ENCODE measurements at regions not wholly inside any gene's neighbourhood (a gene's known extent, or its start where the extent isn't known, plus 50 kb on each side); places are given as distances from the start of the nearest gene placed in this dataset.
A peak's percentile ranks its signal among the peaks of the same experiment; 100 is the strongest.

GRCh38 chr2:138238908-138239307 lies 262.7 kb upstream of the SPOPL start:
- DNase-seq (ENCODE audit: low spot score) = no peak
- peak overlapping the region in 1 of 2 donors; percentile 46 for H3K27ac ChIP-seq
- H3K36me3 ChIP-seq = no peaks in the 10 kb centered on the region
- H3K9me3 ChIP-seq = no peaks in the 10 kb centered on the region
- H3K4me1 ChIP-seq = peaks cover 0 to 7% of the 10 kb centered on the region in 2 donors
- no peaks in the 10 kb centered on the region for H3K27me3 ChIP-seq
- no peak overlapping the region for H3K4me3 ChIP-seq
- TF ChIP-seq CTCF (IDR thresholded peaks at IDR 0.05) = no peak

GRCh38 chr2:138239902-138240491 lies 261.6 kb upstream of the SPOPL start:
- no peaks in the 10 kb centered on the region for H3K36me3 ChIP-seq
- TF ChIP-seq CTCF (IDR thresholded peaks at IDR 0.05) = no peak
- H3K4me1 ChIP-seq = peaks cover 0 to 7% of the 10 kb centered on the region in 2 donors
- DNase-seq (ENCODE audit: low spot score) = no peak
- H3K27me3 ChIP-seq = no peaks in the 10 kb centered on the region
- H3K4me3 ChIP-seq = no peak overlapping the region
- peak overlapping the region; percentile 29 to 46 for H3K27ac ChIP-seq
- no peaks in the 10 kb centered on the region for H3K9me3 ChIP-seq

DNA sequence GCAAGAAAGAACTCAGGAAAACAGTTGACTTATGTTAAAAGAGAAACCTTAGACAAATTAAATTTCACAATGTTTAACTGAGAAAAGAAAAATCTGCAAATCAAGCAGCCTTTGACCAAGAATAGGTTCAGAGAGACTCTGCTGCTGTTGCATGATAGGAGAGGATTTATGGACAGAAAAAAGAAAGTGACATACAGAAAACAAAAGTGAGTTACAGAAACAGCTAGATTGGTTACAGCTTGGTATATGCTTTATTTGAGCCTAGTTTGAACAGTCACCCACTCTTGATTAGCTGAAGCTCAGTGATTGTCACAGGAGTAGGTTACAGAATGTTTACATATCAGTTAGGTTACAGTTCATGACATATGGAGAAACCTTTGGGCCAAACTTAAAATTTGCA lies 258.2 kb upstream of the SPOPL start:
- no peaks in the 10 kb centered on the region for H3K36me3 ChIP-seq
- H3K4me3 ChIP-seq = no peak overlapping the region
- no peaks in the 10 kb centered on the region for H3K9me3 ChIP-seq
- no peaks in the 10 kb centered on the region for H3K4me1 ChIP-seq
- no peak for TF ChIP-seq CTCF (IDR thresholded peaks at IDR 0.05)
- H3K27ac ChIP-seq = no peak overlapping the region
- no peak for DNase-seq (ENCODE audit: low spot score)
- H3K27me3 ChIP-seq = no peaks in the 10 kb centered on the region

DNA sequence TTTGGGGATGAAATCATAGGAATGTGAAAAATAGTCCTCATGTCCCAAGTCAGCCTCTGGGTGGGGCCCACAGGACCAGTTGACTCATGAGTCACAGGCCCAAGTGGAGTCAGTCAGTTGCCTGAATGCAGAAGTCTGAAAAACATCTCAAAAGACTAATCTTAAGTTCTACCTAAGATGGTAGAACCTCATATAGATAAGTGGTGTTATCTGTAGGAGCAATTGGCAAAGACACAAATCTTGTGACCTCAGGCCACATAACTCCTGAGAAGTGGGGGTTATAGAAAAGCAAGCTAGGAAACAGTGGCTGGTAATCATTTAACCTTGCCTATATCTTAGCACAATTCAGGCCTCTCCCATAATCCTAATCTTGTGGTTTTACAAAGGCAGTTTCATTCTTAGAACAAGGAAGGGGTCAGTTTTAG lies 257.1 kb upstream of the SPOPL start:
- Histone ChIP-seq H3K9me3 (no peaks in the 10 kb centered on the region), H3K36me3 (no peaks in the 10 kb centered on the region), H3K4me1 (no peaks in the 10 kb centered on the region), H3K27ac (peak overlapping the region in 1 of 2 donors; percentile 41), H3K4me3 (no peak overlapping the region), H3K27me3 (no peaks in the 10 kb centered on the region)
- TF ChIP-seq CTCF (IDR thresholded peaks at IDR 0.05) = no peak
- no peak for DNase-seq (ENCODE audit: low spot score)

DNA sequence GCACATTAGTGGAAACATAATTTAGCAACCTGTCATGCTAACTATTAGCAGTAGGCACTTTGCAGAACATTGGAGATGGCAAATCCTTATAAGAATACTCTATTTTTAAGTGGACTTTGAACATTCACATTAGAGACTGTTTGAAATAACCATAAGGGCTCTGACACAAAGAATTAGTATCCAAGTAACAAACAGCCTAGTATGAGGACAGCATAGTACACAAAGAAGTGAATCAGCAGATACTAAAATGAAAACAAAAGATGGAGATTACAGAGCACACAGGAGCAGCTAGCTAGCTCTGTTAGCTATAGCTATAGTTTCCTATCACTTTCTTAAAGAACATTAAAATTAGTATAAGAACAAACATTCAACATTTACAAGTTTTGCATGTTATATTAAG lies 256.3 kb upstream of the SPOPL start:
- DNase-seq (ENCODE audit: low spot score) = no peak
- no peak overlapping the region for H3K4me3 ChIP-seq
- H3K36me3 ChIP-seq = no peaks in the 10 kb centered on the region
- H3K27ac ChIP-seq = peak overlapping the region in 1 of 2 donors; percentile 41
- TF ChIP-seq CTCF (IDR thresholded peaks at IDR 0.05) = no peak
- no peaks in the 10 kb centered on the region for H3K9me3 ChIP-seq
- H3K27me3 ChIP-seq = no peaks in the 10 kb centered on the region
- H3K4me1 ChIP-seq = no peaks in the 10 kb centered on the region

GRCh38 chr2:138247302-138247701 lies 254.3 kb upstream of the SPOPL start:
- Histone ChIP-seq H3K36me3 (no peaks in the 10 kb centered on the region), H3K4me1 (no peaks in the 10 kb centered on the region), H3K4me3 (no peak overlapping the region), H3K27me3 (no peaks in the 10 kb centered on the region), H3K9me3 (no peaks in the 10 kb centered on the region), H3K27ac (no peak overlapping the region)
- no peak for TF ChIP-seq CTCF (IDR thresholded peaks at IDR 0.05)
- no peak for DNase-seq (ENCODE audit: low spot score)
